DOHH2 (cell line): ENCODE measurements at regions not wholly inside any gene's neighbourhood (a gene's known extent, or its start where the extent isn't known, plus 50 kb on each side); places are given as distances from the start of the nearest gene placed in this dataset.

Experiments
- H3F3A ChIP-seq: fragments of 200-600 bp; sonication (generic), shearing (Covaris generic); 2 replicates; pipeline ENCODE4 v1.6.0; 2016; ENCODE audit warnings: antibody characterized with exemption, mild to moderate bottlenecking; ENCODE audit not compliant: control insufficient read depth, insufficient read depth
- H3K27ac ChIP-seq: fragments of 200-600 bp; sonication (generic); 2 replicates; pipeline ENCODE4 v1.5.1; 2014; ENCODE audit warnings: low read depth, mild to moderate bottlenecking, low read length, moderate library complexity
- H3K27me3 ChIP-seq: fragments of 200-600 bp; sonication (generic); 2 replicates; pipeline ENCODE4 v1.6.1; 2014; ENCODE audit warnings: mild to moderate bottlenecking, low read length, mixed read lengths; ENCODE audit not compliant: control insufficient read depth
- H3K36me3 ChIP-seq: fragments of 200-600 bp; sonication (generic); 2 replicates; pipeline ENCODE4 v1.6.1; 2014; ENCODE audit warnings: mild to moderate bottlenecking, low read length, moderate library complexity, mixed read lengths; ENCODE audit not compliant: control insufficient read depth
- H3K4me1 ChIP-seq: fragments of 200-600 bp; sonication (generic); 2 replicates; pipeline ENCODE4 v1.6.1; 2014; ENCODE audit warnings: mild to moderate bottlenecking, low read length, mixed read lengths; ENCODE audit not compliant: control insufficient read depth
- H3K4me2 ChIP-seq: fragments of 200-600 bp; sonication (generic); 2 replicates; pipeline ENCODE4 v1.6.0; 2014; ENCODE audit warnings: mild to moderate bottlenecking, low read length, moderate library complexity
- H3K4me3 ChIP-seq: fragments of 200-600 bp; sonication (generic); 2 replicates; pipeline ENCODE4 v1.5.1; 2014; ENCODE audit warnings: mild to moderate bottlenecking, low read length, mixed read lengths
- H3K79me2 ChIP-seq: fragments of 200-600 bp; sonication (generic); 2 replicates; pipeline ENCODE4 v1.6.1; 2014; ENCODE audit warnings: mild to moderate bottlenecking, low read length, mixed read lengths; ENCODE audit not compliant: control insufficient read depth
- H3K9me2 ChIP-seq: fragments of 200-600 bp; sonication (generic); replicated peaks from 2 replicates; pipeline ENCODE4 v1.6.1; 2014; ENCODE audit warnings: mild to moderate bottlenecking, low read length, mixed read lengths; ENCODE audit not compliant: control insufficient read depth
- H3K9me3 ChIP-seq: fragments of 200-600 bp; sonication (generic); 2 replicates; pipeline ENCODE4 v1.6.1; 2014; ENCODE audit warnings: antibody characterized with exemption, low read length, mixed read lengths; ENCODE audit not compliant: control insufficient read depth, insufficient read depth
- H4K20me1 ChIP-seq: fragments of 200-600 bp; sonication (generic); 2 replicates; pipeline ENCODE4 v1.6.0; 2014; ENCODE audit warnings: low read depth, mild to moderate bottlenecking, antibody characterized with exemption, low read length, moderate library complexity; ENCODE audit not compliant: control insufficient read depth, insufficient read depth
- CTCF ChIP-seq: fragments of 200-600 bp; sonication (generic); IDR thresholded peaks from one replicate; pipeline ENCODE4 v1.5.1; 2014; ENCODE audit warnings: antibody characterized with exemption, mild to moderate bottlenecking, low read depth, low read length; ENCODE audit not compliant: poor library complexity, severe bottlenecking
- EZH2phosphoT487 ChIP-seq: fragments of 200-600 bp; sonication (generic); IDR thresholded peaks from 2 replicates; pipeline ENCODE4 v1.6.1; 2017; ENCODE audit warnings: borderline replicate concordance, mild to moderate bottlenecking, antibody characterized with exemption, low read length, moderate library complexity, mixed read lengths

GRCh38 chr1:218711001-218711400 lies 365.9 kb downstream of the TGFB2 start:
- no peak for TF ChIP-seq CTCF
- TF ChIP-seq EZH2phosphoT487, result no peak
- Histone ChIP-seq H3K4me3 (no peak overlapping the region), H3K9me3 (no peaks in the 10 kb centered on the region), H3K27me3 (no peaks in the 10 kb centered on the region), H4K20me1 (no peaks in the 10 kb centered on the region), H3K27ac (no peak overlapping the region), H3K4me1 (no peaks in the 10 kb centered on the region), H3K79me2 (no peaks in the 10 kb centered on the region), H3K9me2 (no peaks in the 10 kb centered on the region), H3K36me3 (no peaks in the 10 kb centered on the region), H3K4me2 (no peak overlapping the region), H3F3A (no peaks in the 10 kb centered on the region)

- H3K27me3 ChIP-seq, result no peaks in the 10 kb centered on the region
Measured at GRCh38 chr1:218711884-218712674, 366.9 kb downstream of the TGFB2 start.

GRCh38 chr1:218712677-218713076 lies 367.5 kb downstream of the TGFB2 start:
- TF ChIP-seq EZH2phosphoT487 (no peak), CTCF (no peak)
- H3K79me2 ChIP-seq, result no peaks in the 10 kb centered on the region
- H3K4me3 ChIP-seq, result no peak overlapping the region
- no peaks in the 10 kb centered on the region for H4K20me1 ChIP-seq
- H3K9me2 ChIP-seq, result no peaks in the 10 kb centered on the region
- H3K27me3 ChIP-seq, result no peaks in the 10 kb centered on the region
- H3K4me2 ChIP-seq, result no peak overlapping the region
- H3K9me3 ChIP-seq, result no peaks in the 10 kb centered on the region
- H3F3A ChIP-seq, result no peaks in the 10 kb centered on the region
- H3K36me3 ChIP-seq, result no peaks in the 10 kb centered on the region
- no peaks in the 10 kb centered on the region for H3K4me1 ChIP-seq
- no peak overlapping the region for H3K27ac ChIP-seq

More at GRCh38 chr1:218711884-218712674, 366.9 kb downstream of the TGFB2 start:
- Histone ChIP-seq H3K4me2 (no peak overlapping the region), H3K27ac (no peak overlapping the region), H3K4me1 (no peaks in the 10 kb centered on the region), H4K20me1 (no peaks in the 10 kb centered on the region), H3K36me3 (no peaks in the 10 kb centered on the region), H3F3A (no peaks in the 10 kb centered on the region), H3K9me3 (no peaks in the 10 kb centered on the region), H3K4me3 (no peak overlapping the region), H3K79me2 (no peaks in the 10 kb centered on the region), H3K9me2 (no peaks in the 10 kb centered on the region)
- TF ChIP-seq CTCF (no peak), EZH2phosphoT487 (no peak)
